CD1c-positive myeloid dendritic cell (primary cell): ENCODE measurements at regions not wholly inside any gene's neighbourhood (a gene's known extent, or its start where the extent isn't known, plus 50 kb on each side); places are given as distances from the start of the nearest gene placed in this dataset.

Experiments
- DNase-seq: peaks from one replicate; pipeline ENCODE4 v3.0.0-alpha.2; 2016; ENCODE audit errors: extremely low spot score

GRCh38 chr10:126847666-126848065 is 57.6 kb upstream of the DOCK1 start:
- no peak for DNase-seq

- DNase-seq = no peak
Observed at GRCh38 chr10:126849646-126850045, 55.6 kb upstream of the DOCK1 start.

GRCh38 chr10:126851414-126852108 is 53.7 kb upstream of the DOCK1 start:
- no peak for DNase-seq

GRCh38 chr10:126854726-126855495 is 50.3 kb upstream of the DOCK1 start:
- DNase-seq = no peak
